ENCODE measurements at regions not wholly inside any gene's neighbourhood (a gene's known extent, or its start where the extent isn't known, plus 50 kb on each side); places are given as distances from the start of the nearest gene placed in this dataset.
"Not testable (repeated sequence)": the region's sequence is repeated elsewhere in the genome, so short reads cannot be mapped to it uniquely, and the experiment has no call there.

DNA sequence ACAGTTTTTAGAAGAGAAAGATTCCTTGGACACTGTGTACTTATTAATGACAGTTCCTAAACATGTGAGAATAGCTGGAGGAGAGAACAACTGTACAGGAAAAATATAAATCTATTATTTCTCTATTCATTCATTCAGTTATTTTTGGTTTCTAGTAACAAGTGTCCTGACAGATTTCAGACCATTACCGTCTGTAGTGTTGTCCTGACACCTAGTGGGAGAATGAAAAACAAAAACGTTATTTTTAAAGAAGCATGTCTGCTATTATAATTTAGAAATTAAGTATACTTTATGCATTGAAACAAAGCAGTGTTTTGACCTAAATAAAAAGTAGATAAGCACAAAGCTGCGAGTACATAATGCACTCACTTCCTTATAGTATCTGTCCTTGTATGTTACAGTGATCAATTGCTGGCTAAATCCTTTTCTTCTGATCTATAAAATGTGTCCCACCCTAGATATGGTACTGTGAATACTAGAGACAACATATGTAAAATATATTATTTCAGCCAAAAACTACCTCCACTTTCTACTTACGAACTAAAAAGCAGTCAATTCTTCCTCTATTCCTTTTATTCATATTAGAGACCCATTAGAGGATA is 575.6 kb downstream of the ARL4A start:
- Histone ChIP-seq H3K9me3 (no peaks in the 10 kb centered on the region), H3K36me3 (ENCODE audit: insufficient read depth in 1 of 2, low read depth in 1 of 2) (no peaks in the 10 kb centered on the region), H3K4me3 (no peak overlapping the region), H3K27me3 (ENCODE audit: insufficient read depth in 3 of 3, low read length in 2 of 3) (no peaks in the 10 kb centered on the region), H3K27ac (no peak overlapping the region), H3K4me1 (no peaks in the 10 kb centered on the region)
- DNase-seq, result no peak
- peak in 2 of 4 donors; percentile 48 to 73 for ATAC-seq
- TF ChIP-seq, protein P1, sequence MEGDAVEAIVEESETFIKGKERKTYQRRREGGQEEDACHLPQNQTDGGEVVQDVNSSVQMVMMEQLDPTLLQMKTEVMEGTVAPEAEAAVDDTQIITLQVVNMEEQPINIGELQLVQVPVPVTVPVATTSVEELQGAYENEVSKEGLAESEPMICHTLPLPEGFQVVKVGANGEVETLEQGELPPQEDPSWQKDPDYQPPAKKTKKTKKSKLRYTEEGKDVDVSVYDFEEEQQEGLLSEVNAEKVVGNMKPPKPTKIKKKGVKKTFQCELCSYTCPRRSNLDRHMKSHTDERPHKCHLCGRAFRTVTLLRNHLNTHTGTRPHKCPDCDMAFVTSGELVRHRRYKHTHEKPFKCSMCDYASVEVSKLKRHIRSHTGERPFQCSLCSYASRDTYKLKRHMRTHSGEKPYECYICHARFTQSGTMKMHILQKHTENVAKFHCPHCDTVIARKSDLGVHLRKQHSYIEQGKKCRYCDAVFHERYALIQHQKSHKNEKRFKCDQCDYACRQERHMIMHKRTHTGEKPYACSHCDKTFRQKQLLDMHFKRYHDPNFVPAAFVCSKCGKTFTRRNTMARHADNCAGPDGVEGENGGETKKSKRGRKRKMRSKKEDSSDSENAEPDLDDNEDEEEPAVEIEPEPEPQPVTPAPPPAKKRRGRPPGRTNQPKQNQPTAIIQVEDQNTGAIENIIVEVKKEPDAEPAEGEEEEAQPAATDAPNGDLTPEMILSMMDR (IDR thresholded peaks at IDR 0.05), result peak; percentile 60
- intact Hi-C loops (cut with DNase I), result loop anchor here (2.0 to 10.0 kb wide), 6 partner anchors 578 to 738 kb away; partner anchors contain the start of gene ARL4A (in 1 of the 2)
- WGBS, 3 donors, result 3 to 5% (median 4%) methylated on average over 4 of the region's 4 CpGs

DNA sequence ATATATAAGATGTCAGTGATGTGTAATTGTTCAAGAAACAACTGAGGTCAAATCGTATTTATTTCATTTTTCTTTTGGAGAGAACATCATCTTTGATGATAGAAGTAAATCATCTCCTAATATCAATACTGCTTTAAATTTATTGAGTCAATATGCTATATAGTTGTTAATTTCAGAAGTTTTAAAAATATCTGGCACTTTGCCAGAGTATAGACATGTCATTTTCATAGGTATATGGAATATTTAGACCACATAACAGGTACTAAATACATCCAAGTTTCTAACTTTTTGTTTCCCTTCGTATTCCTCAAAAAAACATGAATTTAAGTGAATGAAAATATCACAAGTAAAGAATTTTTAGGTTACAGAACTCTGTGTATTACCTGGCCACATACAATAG is 577.8 kb downstream of the ARL4A start:
- H3K4me3 ChIP-seq, result no peak overlapping the region
- no peaks in the 10 kb centered on the region for H3K36me3 ChIP-seq (ENCODE audit: insufficient read depth in 1 of 2, low read depth in 1 of 2)
- H3K4me1 ChIP-seq, result no peaks in the 10 kb centered on the region
- TF ChIP-seq, protein P1 (IDR thresholded peaks at IDR 0.05), result no peak
- H3K9me3 ChIP-seq, result no peaks in the 10 kb centered on the region
- no peak overlapping the region for H3K27ac ChIP-seq
- ATAC-seq (no peak), DNase-seq (no peak)
- H3K27me3 ChIP-seq (ENCODE audit: insufficient read depth in 3 of 3, low read length in 2 of 3), result no peaks in the 10 kb centered on the region
- WGBS, 3 donors, result 74 to 79% (median 78%) methylated on average over 2 of the region's 2 CpGs
- intact Hi-C loops (cut with DNase I), result loop anchor here in 1 of 2 donors (10.0 kb wide), 2 partner anchors 580 to 740 kb away; partner anchors contain the start of gene ARL4A

DNA sequence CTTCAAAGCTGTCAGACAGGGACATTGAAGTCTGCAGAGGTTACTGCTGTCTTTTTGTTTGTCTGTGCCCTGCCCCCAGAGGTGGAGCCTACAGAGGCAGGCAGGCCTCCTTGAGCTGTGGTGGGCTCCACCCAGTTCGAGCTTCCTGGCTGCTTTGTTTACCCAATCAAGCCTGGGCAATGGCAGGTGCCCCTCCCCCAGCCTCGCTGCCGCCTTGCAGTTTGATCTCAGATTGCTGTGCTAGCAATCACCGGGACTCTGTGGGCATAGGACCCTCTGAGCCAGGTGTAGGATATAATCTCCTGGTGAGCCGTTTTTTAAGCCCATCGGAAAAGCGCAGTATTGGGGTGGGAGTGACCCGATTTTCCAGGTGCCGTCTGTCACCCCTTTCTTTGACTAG is 586.8 kb downstream of the ARL4A start:
- H3K4me3 ChIP-seq; H3K36me3 ChIP-seq (ENCODE audit: insufficient read depth in 1 of 2, low read depth in 1 of 2); H3K27ac ChIP-seq; H3K27me3 ChIP-seq (ENCODE audit: insufficient read depth in 3 of 3, low read length in 2 of 3); ATAC-seq; intact Hi-C loops (cut with DNase I); H3K9me3 ChIP-seq; H3K4me1 ChIP-seq; DNase-seq: not testable (repeated sequence)
- 81 to 85% (median 84%) methylated on average over 8 to 9 of the region's 9 CpGs for WGBS, 3 donors

DNA sequence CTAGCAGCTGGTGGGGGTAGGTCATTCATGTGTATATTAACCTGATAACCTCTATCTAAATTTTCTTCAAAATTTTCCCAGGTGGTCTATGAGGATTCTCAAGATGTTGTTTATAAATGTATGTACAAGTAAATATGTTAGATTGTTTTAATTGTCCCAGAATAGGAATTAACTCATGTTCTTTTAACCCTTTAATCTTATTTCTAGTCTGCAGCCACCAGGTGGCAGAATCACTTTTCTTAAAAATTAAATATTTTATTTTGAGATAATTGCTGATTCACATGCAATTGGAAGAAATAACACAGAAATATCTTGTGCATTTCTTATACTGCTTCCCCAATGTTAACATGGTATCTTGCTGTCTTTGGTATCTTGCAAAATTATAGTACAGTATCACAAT is 589.5 kb downstream of the ARL4A start:
- DNase-seq, result no peak
- ATAC-seq, result no peak
- Histone ChIP-seq H3K36me3 (ENCODE audit: insufficient read depth in 1 of 2, low read depth in 1 of 2) (no peaks in the 10 kb centered on the region), H3K4me1 (no peaks in the 10 kb centered on the region), H3K4me3 (no peak overlapping the region), H3K27ac (no peak overlapping the region), H3K27me3 (ENCODE audit: insufficient read depth in 3 of 3, low read length in 2 of 3) (no peaks in the 10 kb centered on the region), H3K9me3 (no peaks in the 10 kb centered on the region)
- TF ChIP-seq, protein P1 (IDR thresholded peaks at IDR 0.05), result peak; percentile 13
- intact Hi-C loops (cut with DNase I), result loop anchor here in 1 of 2 donors (5.0 kb wide), 1 partner anchor 1180 kb away; no protein-coding TSS in a partner anchor

DNA sequence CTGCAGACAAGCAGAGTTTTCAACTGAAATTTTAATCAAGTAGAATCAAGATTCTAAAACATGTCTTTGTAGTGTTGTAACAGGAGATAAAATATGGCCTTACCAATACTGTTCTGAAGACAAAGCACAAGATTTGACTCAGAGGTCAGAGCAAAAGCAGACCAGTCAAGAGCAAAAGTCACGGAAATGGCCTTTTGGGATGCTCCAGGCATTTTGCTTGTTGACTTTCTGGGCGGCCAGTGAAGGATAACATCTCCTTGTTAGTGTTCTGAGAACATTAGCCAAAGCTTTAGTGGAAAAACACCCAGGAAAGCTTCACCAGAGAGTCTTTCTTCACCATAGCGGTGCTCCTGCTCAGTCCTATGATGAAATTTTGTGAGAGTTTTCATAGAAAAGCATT is 590.6 kb downstream of the ARL4A start:
- 38 to 63% (median 54%) methylated on average over 3 of the region's 3 CpGs for WGBS, 3 donors

More for the DNA sequence above, 590.6 kb downstream of the ARL4A start:
- no peaks in the 10 kb centered on the region for H3K36me3 ChIP-seq (ENCODE audit: insufficient read depth in 1 of 2, low read depth in 1 of 2)
- intact Hi-C loops (cut with DNase I), result loop anchor here (2.0 to 5.0 kb wide), 2 partner anchors 461 to 1179 kb away; no protein-coding TSS in a partner anchor
- H3K27ac ChIP-seq, result no peak overlapping the region
- DNase-seq (no peak), ATAC-seq (no peak)
- no peaks in the 10 kb centered on the region for H3K4me1 ChIP-seq
- no peak overlapping the region for H3K4me3 ChIP-seq
- TF ChIP-seq, protein P1 (IDR thresholded peaks at IDR 0.05), result no peak
- H3K9me3 ChIP-seq, result no peaks in the 10 kb centered on the region
- no peaks in the 10 kb centered on the region for H3K27me3 ChIP-seq (ENCODE audit: insufficient read depth in 3 of 3, low read length in 2 of 3)

Measured in psoas muscle (tissue), 7 donors.